C4-2B (cell line): ENCODE measurements at regions not wholly inside any gene's neighbourhood (a gene's known extent, or its start where the extent isn't known, plus 50 kb on each side); places are given as distances from the start of the nearest gene placed in this dataset.

Source experiments
- CTCF ChIP-seq: fragments of 450-650 bp; conservative IDR thresholded peaks from 2 replicates; pipeline ENCODE4 v1.5.1; 2017; ENCODE audit warnings: mild to moderate bottlenecking
- ZFX ChIP-seq: fragments of 450-650 bp; IDR thresholded peaks from 2 replicates; pipeline ENCODE4 v1.6.1; 2017

- TF ChIP-seq CTCF (no peak), ZFX (no peak)
Observed at GRCh38 chr2:198368089-198368488, 563.7 kb downstream of the PLCL1 start.
